ENCODE measurements at regions not wholly inside any gene's neighbourhood (a gene's known extent, or its start where the extent isn't known, plus 50 kb on each side); places are given as distances from the start of the nearest gene placed in this dataset.

DNA sequence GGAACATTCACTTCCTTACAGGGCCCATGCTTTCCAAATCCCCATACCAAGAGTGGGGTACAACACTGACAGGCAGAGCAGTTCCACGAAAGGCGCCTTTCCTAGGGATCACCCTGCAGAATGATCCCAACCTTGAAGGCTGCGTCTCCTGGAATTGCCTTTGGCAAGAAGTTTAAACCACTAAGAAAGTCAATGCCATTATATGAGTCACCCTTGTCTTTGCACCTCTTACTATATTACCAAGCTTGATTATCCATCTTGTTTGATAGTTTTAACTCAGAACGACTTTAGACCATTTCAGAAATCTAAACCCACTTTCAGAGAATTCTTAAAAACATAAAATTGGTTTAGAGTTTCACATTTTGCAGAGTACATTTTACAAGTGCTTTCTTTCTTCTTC is 282.1 kb downstream of the ARHGAP12 start:
- peak; percentile 25 for DNase-seq (ENCODE audit: low read depth)
- TF ChIP-seq, protein P1, sequence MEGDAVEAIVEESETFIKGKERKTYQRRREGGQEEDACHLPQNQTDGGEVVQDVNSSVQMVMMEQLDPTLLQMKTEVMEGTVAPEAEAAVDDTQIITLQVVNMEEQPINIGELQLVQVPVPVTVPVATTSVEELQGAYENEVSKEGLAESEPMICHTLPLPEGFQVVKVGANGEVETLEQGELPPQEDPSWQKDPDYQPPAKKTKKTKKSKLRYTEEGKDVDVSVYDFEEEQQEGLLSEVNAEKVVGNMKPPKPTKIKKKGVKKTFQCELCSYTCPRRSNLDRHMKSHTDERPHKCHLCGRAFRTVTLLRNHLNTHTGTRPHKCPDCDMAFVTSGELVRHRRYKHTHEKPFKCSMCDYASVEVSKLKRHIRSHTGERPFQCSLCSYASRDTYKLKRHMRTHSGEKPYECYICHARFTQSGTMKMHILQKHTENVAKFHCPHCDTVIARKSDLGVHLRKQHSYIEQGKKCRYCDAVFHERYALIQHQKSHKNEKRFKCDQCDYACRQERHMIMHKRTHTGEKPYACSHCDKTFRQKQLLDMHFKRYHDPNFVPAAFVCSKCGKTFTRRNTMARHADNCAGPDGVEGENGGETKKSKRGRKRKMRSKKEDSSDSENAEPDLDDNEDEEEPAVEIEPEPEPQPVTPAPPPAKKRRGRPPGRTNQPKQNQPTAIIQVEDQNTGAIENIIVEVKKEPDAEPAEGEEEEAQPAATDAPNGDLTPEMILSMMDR (IDR thresholded peaks at IDR 0.05; ENCODE audit: insufficient read depth, low read depth, low read length, missing control alignments): no peak
- H3K4me3 ChIP-seq (ENCODE audit: low read length): no peak overlapping the region

DNA sequence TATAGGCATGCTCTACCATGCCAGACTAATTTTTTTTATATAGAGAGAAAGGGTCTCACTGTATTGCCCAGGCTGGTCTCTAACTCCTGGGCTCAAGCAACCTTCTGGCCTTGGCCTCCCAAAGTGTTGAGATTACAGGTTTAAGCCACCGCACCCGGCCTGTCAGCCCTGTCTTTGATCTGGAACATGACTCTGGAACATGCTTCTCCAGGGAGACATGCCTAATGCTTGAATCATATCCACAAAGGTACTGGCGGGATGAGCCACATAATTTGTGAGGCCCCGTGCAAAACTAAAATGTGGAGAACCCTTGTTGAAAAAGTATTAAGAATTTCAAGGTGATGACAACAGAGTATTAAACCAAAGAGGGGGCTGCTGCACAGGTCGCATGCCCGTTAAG is 282.8 kb downstream of the ARHGAP12 start:
- peak; percentile 35 for DNase-seq (ENCODE audit: low read depth)
- TF ChIP-seq, protein P1 (IDR thresholded peaks at IDR 0.05; ENCODE audit: insufficient read depth, low read depth, low read length, missing control alignments): no peak
- H3K4me3 ChIP-seq (ENCODE audit: low read length): no peak overlapping the region

DNA sequence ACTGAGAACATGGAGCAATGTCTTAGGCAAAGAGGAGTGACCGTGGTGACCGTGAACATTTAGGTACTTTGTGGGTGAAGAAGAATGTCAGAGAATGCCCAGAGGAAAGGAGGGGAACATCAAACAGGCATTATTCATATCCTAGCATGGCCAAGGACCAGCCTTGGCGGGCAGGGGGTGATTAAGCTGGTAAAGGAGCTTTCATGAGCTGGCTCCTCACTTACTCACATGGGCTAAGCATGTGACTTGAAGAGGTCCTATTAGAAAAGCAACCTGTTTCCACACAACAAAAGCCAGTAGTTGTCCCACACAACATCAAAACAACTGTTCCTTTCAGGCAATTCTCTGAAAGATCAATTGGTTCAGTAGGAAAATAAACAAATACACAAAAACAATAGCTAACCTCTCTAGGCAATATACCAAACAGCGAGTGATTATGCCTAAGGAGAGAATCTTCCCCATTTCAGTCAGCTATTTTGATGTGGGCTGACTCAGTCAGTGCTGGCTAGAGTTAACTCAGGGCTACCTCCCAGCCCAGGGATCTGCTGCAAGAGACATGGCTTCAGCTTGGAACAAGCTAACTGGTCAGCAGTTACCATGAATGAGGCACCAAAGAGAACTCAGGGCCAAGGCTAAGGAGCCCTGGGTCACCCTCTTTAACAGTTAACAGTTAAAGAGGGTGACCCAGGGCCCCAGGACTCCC is 283.5 kb downstream of the ARHGAP12 start:
- no peak overlapping the region for H3K4me3 ChIP-seq (ENCODE audit: low read length)
- TF ChIP-seq, protein P1 (IDR thresholded peaks at IDR 0.05; ENCODE audit: insufficient read depth, low read depth, low read length, missing control alignments): no peak
- peak; percentile 15 for DNase-seq (ENCODE audit: low read depth)

DNA sequence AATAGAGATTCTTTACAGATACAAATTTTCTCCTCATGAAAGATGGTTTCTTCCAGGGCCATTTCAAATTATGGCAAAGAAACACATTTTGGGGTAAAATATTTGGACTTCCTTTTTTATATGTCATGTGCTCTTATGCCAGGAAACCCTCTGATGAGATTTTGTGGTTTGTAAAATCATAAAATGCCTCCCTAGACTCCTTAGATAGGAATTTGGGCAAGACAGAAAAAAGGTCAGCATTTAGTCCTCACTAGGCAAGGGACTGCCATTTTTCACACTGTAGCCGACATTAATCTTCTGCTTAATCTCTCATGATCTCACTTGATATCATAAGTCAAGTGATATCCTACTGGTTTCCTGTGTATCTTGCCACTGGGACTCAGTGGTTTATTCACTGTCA is 286.4 kb downstream of the ARHGAP12 start:
- DNase-seq (ENCODE audit: low read depth): no peak
- H3K4me3 ChIP-seq (ENCODE audit: low read length): no peak overlapping the region
- TF ChIP-seq, protein P1 (IDR thresholded peaks at IDR 0.05; ENCODE audit: insufficient read depth, low read depth, low read length, missing control alignments): no peak

DNA sequence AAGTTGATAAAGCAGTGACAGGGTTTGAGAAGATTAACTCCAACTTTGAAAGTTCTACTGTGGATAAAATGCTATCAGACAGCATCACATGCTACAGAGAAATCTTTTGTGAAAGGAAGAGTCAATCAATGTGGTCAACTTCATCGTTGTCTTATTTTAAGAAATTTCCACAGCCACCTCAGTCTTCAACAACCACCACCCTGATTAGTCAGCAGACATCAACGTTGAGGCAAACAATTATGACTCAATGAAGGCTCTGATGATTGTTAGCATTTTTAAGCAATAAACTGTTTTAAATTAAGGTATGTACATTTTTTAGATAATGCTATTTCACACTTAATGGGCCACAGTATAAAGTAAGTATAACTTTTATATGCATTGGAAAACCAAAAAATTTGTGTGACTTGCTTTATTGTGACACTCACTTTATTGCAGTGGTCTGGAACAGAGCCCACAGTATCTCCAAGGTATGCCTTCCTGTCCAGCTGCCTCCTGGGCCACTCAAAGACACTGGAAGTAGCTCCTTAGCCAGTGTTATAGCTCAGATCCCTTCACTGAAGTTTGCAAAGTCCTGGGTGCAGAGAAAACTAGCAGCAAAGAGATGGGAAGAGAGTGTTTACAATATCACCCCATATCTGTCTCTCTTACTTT is 293.1 kb downstream of the ARHGAP12 start:
- no peak overlapping the region for H3K4me3 ChIP-seq (ENCODE audit: low read length)
- DNase-seq (ENCODE audit: low read depth): peak; percentile 45
- TF ChIP-seq, protein P1 (IDR thresholded peaks at IDR 0.05; ENCODE audit: insufficient read depth, low read depth, low read length, missing control alignments): no peak

DNA sequence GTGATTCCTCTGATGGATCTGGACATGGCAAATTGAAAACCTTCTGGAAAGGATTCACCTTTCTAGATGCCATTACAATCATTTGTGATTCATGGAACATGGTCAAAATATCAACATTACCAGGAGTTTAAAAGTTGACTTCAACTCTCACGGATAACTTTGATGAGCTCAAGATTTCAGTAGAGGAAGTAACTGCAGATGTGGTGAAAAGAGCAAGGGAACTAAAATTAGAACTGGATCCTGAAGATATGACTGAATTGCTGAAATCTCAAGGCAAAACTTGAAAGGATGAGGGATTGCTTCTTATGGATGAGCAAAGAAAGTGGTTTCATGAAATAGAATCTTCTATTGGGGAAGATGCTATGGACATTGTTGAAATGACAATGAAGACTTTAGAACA is 293.6 kb downstream of the ARHGAP12 start:
- no peak overlapping the region for H3K4me3 ChIP-seq (ENCODE audit: low read length)
- DNase-seq (ENCODE audit: low read depth): no peak
- TF ChIP-seq, protein P1 (IDR thresholded peaks at IDR 0.05; ENCODE audit: insufficient read depth, low read depth, low read length, missing control alignments): no peak

Data from epithelial cell of esophagus (primary cell).